ENCODE measurements at regions not wholly inside any gene's neighbourhood (a gene's known extent, or its start where the extent isn't known, plus 50 kb on each side); places are given as distances from the start of the nearest gene placed in this dataset.

GRCh38 chr6:25166955-25167748 lies 112.0 kb upstream of the CARMIL1 start:
- DNase-seq: no peak

GRCh38 chr6:25167961-25168360 lies 111.2 kb upstream of the CARMIL1 start:
- no peak for DNase-seq

DNA sequence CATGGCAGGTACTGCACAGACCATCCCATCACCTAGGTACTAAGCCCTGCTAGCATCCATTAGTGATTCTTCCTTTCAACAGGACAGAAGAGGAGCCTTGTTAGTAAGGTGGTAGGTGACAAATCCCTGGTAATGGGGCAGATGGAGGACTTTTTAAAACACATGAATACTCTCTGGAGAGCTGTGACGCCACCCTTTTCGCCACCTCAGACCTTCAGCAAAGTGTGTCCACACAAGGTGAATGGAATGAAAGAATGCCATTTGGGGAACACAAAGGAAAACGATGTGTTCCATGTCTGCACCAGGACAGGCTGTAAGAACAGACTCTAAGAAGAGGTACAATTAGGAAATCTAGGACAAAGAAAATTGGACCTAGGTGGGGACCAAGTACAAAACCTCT lies 110.5 kb upstream of the CARMIL1 start:
- no peak for DNase-seq

DNA sequence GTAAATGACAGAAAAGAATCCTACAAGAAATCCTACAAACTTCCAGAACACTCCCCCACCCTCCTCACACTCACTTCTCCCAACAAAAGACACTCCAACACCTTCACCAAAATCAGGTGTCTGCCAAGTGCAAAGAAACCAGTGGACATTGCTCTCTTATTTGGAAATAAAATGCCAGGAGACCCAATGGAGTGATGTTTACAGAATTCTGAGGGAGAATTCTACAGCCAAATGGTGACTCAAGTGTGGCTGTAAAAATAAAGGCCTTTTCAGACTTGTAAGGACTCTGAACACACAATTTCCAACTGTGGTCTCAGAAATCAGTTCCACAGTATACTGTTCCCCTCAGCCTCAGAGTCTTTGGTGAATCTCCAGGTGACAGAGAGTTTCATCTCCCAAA lies 109.6 kb upstream of the CARMIL1 start:
- DNase-seq: no peak

DNA sequence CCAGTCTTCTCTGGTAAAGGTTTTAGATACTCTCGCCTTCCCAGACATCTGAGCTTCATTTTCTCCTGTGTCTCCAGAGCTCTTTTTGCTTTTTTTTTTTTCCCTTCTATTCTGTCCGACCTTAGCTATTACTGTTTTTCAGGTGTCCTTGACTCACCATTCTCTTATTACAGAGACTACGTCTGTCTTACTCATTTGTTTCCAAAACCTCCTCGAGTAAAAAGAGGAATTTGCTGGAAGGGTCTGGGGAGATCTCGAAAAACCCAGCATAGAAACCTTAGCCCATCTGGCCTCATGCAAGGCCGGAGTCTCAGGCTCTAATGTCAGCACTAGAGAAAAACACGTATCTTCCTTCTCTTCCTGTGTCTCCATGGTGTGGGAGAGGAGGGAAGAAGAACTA lies 109.2 kb upstream of the CARMIL1 start:
- DNase-seq: no peak

DNA sequence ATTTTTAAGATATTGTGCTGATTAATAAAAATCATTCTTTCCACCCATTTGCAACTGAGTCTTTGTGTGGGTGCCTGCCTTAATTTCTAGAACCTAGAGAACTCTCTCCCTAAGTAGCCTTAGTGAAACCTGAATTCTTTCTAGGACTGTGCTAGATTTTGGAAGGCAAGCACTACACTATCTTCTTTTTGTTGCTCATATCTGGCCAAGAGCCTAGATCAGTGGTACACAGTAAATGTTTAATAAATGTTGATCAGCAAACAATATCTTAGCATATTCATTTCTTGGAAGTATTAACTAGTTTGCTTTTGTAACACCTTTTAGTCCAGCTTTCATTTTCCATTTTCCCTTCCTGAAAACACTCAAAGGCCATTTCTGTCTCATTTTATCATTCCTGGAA lies 108.5 kb upstream of the CARMIL1 start:
- no peak for DNase-seq

GRCh38 chr6:25171301-25171700 lies 107.9 kb upstream of the CARMIL1 start:
- no peak for DNase-seq

DNA sequence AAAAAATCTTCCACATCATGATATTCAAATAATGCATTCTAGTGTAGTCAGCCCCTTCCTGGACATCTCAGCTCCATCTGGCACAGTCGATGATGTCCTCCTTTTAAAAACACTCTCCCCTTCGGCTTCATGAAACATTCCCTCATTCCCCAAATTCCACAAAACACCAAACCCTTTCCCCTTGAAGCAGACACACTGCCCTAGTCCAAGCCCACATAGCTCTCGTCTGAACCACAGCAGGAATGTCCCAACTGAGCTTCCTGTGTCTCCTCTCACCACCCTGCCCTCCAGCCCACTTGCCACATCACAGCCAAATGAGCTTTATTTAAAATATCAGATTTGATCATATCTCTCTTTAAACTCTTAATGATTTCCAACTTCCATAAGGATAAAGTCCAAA lies 106.4 kb upstream of the CARMIL1 start:
- DNase-seq: no peak

GRCh38 chr6:25173246-25173645 lies 105.9 kb upstream of the CARMIL1 start:
- no peak for DNase-seq

DNA sequence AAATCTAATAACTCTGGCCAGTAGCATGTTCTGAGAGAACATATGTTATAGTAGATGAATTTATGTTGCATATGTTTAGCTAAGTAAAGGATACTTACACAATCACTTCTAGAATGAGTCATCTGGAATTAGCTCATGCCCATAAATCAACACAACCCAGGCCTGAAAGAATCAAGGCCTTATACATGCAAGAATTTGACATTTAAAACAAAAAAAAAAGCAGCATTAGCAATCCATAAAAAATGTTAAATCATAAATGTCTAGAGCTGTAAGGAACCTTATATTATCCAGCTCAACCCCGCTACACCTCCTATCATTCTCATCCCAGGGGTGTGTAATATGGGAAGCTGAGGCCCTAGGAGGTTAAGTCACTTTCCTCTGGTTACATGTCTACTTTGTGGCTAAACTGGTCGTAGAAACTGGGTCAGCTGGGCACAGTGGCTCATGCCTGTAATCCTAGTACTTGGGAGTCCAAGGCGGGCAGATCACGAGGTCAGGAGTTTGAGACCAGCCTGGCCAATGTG lies 105.2 kb upstream of the CARMIL1 start:
- DNase-seq: peak; percentile 62

- no peak for DNase-seq
These were observed 104.5 kb upstream of the CARMIL1 start for GRCh38 chr6:25174678-25175077.

DNA sequence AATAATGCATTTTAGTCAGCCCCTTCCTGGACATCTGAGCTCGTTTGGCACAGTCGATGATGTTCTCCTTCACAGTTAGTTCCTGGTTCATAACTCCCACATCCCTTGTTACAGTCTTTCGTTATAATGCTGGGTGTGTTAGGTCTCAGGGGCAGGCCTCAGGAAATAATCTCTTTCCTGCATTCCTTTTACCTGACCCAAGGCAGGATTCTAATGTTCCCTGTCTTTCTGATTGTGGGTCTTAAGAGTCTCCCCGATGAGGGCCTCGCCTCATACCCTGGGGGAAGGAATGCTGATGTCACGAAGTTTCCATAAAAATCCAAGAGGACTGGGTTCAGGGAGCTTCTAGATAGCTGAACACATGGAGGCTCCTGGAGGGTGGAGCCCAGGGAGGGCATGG lies 104.0 kb upstream of the CARMIL1 start:
- DNase-seq: no peak

GRCh38 chr6:25175681-25176080 lies 103.5 kb upstream of the CARMIL1 start:
- no peak for DNase-seq

DNA sequence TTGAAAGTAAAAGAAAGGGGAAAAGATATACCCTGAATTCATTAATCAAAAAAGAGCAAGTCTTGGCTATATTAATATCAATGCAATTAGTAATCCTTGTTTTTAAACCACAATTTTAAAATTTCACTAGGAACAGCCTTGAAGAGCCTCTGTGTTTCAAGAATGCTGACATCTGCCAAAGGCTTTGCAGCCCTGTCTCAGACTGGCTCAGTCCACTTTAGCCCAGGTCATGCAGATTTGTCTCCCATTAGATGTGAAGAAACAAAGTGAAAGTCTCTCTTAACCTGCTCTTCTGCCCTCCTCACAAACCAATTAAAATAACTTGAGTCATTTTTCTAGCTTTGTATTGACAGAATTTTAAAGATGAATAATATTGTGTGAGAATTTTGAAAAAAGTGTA lies 102.7 kb upstream of the CARMIL1 start:
- DNase-seq: no peak

- DNase-seq: no peak
These were observed 101.6 kb upstream of the CARMIL1 start for GRCh38 chr6:25177500-25178028.

DNA sequence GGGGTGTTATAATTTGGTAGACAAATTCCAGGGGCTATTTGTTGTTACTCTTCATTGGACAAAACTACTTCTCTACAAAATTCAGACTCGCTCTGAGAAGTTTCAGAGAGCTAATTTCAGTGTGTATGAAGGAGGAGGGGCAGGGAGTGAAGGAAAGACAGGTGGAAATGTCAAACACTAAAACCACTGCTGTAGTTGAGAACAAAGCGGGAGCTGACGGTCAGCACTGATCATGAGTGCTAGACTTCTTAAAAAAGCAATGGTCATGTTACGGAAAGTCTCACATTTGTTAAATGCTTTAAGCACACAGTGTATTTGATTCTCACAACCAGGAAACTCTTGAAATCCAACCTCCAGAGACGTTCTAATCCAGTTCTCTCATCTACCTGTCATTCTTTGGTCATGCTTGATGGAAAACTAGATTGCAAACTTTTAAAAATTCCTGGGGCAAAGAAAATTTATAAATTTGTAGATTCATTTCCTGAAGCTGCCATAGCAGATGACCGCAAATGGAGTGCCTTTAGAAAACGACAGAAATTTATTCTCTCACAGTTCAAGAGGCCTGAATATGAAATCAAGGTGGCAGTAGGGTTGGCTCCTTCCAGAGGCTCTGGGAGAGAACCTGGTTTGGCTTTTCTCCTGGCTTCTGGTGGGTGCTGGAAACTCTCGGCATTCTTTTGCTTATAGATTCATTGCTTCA lies 100.7 kb upstream of the CARMIL1 start:
- DNase-seq: no peak

DNA sequence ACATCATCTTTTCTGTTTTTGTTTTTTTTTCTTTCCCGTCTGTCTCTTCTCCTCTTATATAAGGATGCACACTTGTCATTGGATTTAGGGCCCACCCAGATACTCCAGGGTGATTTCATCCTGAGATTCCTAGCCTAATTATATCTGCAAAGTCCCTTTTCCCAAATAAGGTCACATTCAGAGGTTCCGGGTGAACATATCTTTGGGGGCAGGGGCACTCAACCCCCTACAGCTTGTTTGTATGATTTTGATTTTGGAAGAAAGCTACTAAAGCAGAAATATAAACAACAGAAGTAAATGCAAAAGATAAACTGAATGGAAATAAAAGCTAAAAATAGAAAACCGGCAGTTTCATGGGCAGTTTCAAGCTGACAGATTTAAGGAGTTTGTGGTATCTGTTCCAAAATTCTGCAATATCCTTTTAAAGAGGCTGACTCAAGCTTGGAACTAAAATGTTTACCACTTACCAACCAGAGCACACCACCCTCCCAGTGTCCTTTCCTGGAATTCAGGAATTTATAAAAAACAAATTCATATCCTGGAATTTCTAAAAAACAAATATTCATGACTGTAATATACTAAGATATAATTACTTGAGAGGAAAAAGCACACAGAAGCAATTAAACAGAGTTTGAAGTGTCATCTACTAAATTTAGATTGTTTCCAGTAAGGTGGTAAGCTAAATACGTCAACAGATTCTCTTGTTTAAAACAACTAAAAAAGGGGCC lies 100.0 kb upstream of the CARMIL1 start:
- DNase-seq: peak; percentile 77

DNA sequence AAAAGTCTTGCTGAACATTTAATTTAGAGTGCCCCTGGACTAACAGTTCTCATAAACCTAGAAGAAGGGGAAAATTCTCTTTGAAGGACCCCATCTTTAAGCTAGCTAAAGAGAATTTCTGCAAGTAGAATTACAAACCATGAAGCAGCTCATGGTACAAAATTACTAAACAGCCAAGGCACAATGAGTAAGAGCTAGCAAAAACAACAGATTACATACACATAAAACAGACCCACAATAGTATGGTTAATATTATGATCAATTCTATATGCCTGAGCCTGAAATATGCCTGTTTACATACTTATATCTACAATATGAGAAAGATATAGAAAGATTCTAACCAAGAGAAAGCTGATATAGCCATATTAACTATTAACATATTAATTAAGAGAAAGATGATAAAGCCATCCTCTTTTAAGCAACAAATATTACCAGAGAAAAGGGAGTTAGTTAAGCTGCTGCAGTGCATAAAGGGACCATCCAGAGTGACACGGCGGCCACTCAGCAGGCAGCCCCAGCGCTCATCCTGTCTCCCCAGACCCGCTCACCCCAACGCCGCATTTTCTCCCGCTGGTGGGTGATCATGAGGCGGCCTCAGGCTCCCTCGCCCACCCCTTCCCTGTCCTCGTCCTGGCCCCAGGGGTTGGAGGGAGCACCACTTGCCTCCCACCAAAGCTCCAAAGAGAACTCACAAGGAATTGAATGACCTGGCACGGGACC lies 98.4 kb upstream of the CARMIL1 start:
- peak; percentile 24 for DNase-seq

DNA sequence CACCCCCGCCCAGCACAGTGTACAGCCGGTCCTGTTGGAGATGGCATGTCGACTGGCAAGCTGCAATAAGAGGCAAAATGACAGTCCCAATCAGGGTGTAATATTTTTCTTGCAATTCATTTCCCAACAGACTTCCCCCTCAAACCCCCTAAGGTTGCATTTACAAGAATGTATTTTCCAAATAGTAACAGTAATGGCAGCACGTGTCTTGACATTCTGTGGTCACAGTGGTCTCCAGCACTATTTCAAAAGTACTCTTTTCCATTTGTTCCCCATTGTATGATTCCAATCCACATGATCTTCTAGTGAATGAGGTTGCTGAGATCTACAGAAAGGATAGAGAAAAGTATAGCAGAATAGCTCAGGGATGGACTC lies 97.8 kb upstream of the CARMIL1 start:
- no peak for DNase-seq

DNA sequence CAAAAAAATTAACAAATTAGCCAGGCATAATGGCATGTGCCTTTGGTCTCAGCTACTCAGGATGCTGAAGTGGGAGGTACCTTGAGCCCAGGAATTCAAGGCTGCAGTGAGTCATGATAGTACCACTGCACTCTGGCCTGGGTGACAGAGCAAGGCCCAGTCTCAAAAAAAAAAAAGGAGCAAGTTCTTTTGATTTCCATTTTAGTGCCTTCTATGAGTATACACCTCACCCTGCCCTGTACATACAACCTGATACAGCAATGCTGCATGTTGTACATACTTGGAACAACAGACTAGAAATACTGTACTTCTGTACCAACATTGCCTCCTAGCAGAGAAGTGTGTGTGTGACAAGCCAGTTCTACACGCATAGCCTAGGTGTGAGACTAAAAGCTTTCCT lies 97.3 kb upstream of the CARMIL1 start:
- no peak for DNase-seq

GRCh38 chr6:25186919-25187318 lies 92.3 kb upstream of the CARMIL1 start:
- peak; percentile 51 for DNase-seq

DNA sequence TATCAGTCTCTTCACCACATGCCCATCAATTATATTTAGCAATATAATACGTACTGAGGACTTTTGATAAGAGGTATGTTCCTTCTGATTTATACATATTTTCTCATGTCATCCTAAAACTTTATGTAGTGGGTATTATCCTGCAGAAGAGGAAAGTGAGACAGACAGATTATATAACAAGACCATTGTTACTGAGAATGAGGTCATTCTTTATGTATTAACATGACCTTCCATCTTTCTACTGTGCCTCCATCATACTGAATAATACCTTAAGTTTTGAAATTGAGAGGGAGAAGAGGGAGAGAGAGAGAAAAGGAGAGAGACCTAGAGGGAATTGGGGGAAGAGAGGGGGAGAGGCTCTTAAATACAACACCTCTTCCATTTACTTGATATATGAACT lies 90.9 kb upstream of the CARMIL1 start:
- DNase-seq: no peak

Measured in activated CD4-positive, alpha-beta T cell treated with anti-CD3 and anti-CD28 coated beads, Interleukin-2, Interleukin-6, amounts not matched to agents 100 ng/mL and 50 ng/mL, durations not matched to agents 16 hours and 8 hours (primary cell).